ENCODE measurements at regions not wholly inside any gene's neighbourhood (a gene's known extent, or its start where the extent isn't known, plus 50 kb on each side); places are given as distances from the start of the nearest gene placed in this dataset.

- TF ChIP-seq CTCF (IDR thresholded peaks at IDR 0.05) (no peak), POLR2A (IDR thresholded peaks at IDR 0.05) (no peak), POLR2AphosphoS5 (IDR thresholded peaks at IDR 0.05) (no peak)
Measured at GRCh38 chr7:53521638-53522184, 486.3 kb downstream of the POM121L12 start.

Data from breast epithelium (tissue), 3 donors.